GM23338 (cell line): ENCODE measurements at regions not wholly inside any gene's neighbourhood (a gene's known extent, or its start where the extent isn't known, plus 50 kb on each side); places are given as distances from the start of the nearest gene placed in this dataset.

Experiments
- ATAC-seq: fragments of 200-7000 bp; cut with Tn5 transposase; 3 replicates; pipeline ENCODE4 v1.9.1; 2020
- DNase-seq: peaks from one replicate; pipeline ENCODE4 v3.0.0-alpha.2; 2015; ENCODE audit warnings: low spot score
- H2AFZ ChIP-seq: fragments of 200-600 bp; sonication (generic); 2 replicates; pipeline ENCODE4 v1.8.0; 2016; ENCODE audit warnings: antibody characterized with exemption, mild to moderate bottlenecking, moderate library complexity
- H3F3A ChIP-seq: fragments of 200-600 bp; sonication (generic); replicated peaks from 2 replicates; pipeline ENCODE4 v1.8.0; 2017; ENCODE audit warnings: antibody characterized with exemption, mixed run types, low read depth
- H3K27ac ChIP-seq: fragments of 200-600 bp; sonication (generic); 2 replicates; pipeline ENCODE4 v1.6.1; 2016; ENCODE audit warnings: low read depth
- H3K27me3 ChIP-seq: fragments of 200-600 bp; sonication (generic); 2 replicates; pipeline ENCODE4 v1.8.0; 2016; ENCODE audit warnings: mild to moderate bottlenecking, mixed run types, moderate library complexity; ENCODE audit not compliant: insufficient read depth
- H3K36me3 ChIP-seq: fragments of 200-600 bp; sonication (generic); 2 replicates; pipeline ENCODE4 v1.8.0; 2016; ENCODE audit warnings: mild to moderate bottlenecking; ENCODE audit not compliant: insufficient read depth
- H3K4me1 ChIP-seq: fragments of 200-600 bp; sonication (generic); 2 replicates; pipeline ENCODE4 v1.8.0; 2016; ENCODE audit warnings: mild to moderate bottlenecking, moderate library complexity; ENCODE audit not compliant: insufficient read depth
- H3K4me2 ChIP-seq: fragments of 200-600 bp; sonication (generic); 2 replicates; pipeline ENCODE4 v1.7.1; 2017; ENCODE audit warnings: mixed run types
- H3K4me3 ChIP-seq: fragments of 200-600 bp; sonication (generic); 2 replicates; pipeline ENCODE4 v1.6.1; 2016; ENCODE audit warnings: mixed run types
- H3K79me2 ChIP-seq: fragments of 200-600 bp; sonication (generic); replicated peaks from 2 replicates; pipeline ENCODE4 v1.8.0; 2017; ENCODE audit warnings: mild to moderate bottlenecking; ENCODE audit not compliant: insufficient read depth
- H3K9me2 ChIP-seq: fragments of 200-600 bp; sonication (generic); 2 replicates; pipeline ENCODE4 v1.8.0; 2017; ENCODE audit not compliant: insufficient read depth
- H4K20me1 ChIP-seq: fragments of 200-600 bp; sonication (generic); replicated peaks from 2 replicates; pipeline ENCODE4 v1.8.0; 2017; ENCODE audit warnings: mild to moderate bottlenecking; ENCODE audit not compliant: insufficient read depth
- H3K27ac Mint-ChIP-seq: 2 replicates; pipeline ENCODE4 v1.8.0; 2020; ENCODE audit warnings: inconsistent platforms, mild to moderate bottlenecking, moderate library complexity, mixed read lengths
- H3K27me3 Mint-ChIP-seq: 3 replicates; pipeline ENCODE4 v1.8.0; 2022; ENCODE audit warnings: low read depth, mild to moderate bottlenecking, moderate library complexity, mixed read lengths, inconsistent platforms; ENCODE audit not compliant: insufficient read depth, poor library complexity
- H3K36me3 Mint-ChIP-seq: 3 replicates; pipeline ENCODE4 v1.8.0; 2021; ENCODE audit warnings: low read depth, mild to moderate bottlenecking, inconsistent platforms, moderate library complexity, mixed read lengths
- H3K4me1 Mint-ChIP-seq: 3 replicates; pipeline ENCODE4 v1.8.0; 2020; ENCODE audit warnings: mild to moderate bottlenecking, inconsistent platforms, mixed read lengths
- H3K4me3 Mint-ChIP-seq: 3 replicates; pipeline ENCODE4 v1.8.0; 2021; ENCODE audit warnings: moderate library complexity, mild to moderate bottlenecking, inconsistent platforms, mixed read lengths
- H3K9me3 Mint-ChIP-seq: 3 replicates; pipeline ENCODE4 v1.8.0; 2020; ENCODE audit warnings: moderate library complexity, mild to moderate bottlenecking, inconsistent platforms, mixed read lengths
- CREB1 ChIP-seq: fragments of 250-450 bp; sonication (Bioruptor Pico); IDR thresholded peaks from 2 replicates; pipeline ENCODE4 v1.5.0; 2020; ENCODE audit warnings: low read depth, mild to moderate bottlenecking, moderate library complexity
- CTCF ChIP-seq, 2 experiments: fragments of 200-600 bp in 1 of 2; sonication (generic) in 1 of 2; conservative IDR thresholded peaks; 2 replicates each; pipeline versions ENCODE4 v1.5.1 to v1.6.1; 2016 to 2017; ENCODE audit warnings: antibody characterized with exemption in 2 of 2, low read depth in 2 of 2, mild to moderate bottlenecking in 2 of 2, moderate library complexity in 1 of 2
- ETS1 ChIP-seq: IDR thresholded peaks from 2 replicates; pipeline ENCODE4 v1.6.1; 2016; ENCODE audit warnings: antibody characterized with exemption
- EZH2 ChIP-seq: fragments of 200-600 bp; sonication (generic); IDR thresholded peaks from one replicate; pipeline ENCODE4 v1.8.0; 2017; ENCODE audit warnings: antibody characterized with exemption, mild to moderate bottlenecking, low read depth; ENCODE audit not compliant: unreplicated experiment
- EZH2phosphoT487 ChIP-seq: fragments of 200-600 bp; sonication (generic); IDR thresholded peaks from one replicate; pipeline ENCODE4 v1.8.1; 2018; ENCODE audit warnings: antibody characterized with exemption; ENCODE audit not compliant: unreplicated experiment
- JUNB ChIP-seq: IDR thresholded peaks from one replicate; pipeline ENCODE4 v1.6.1; 2016; ENCODE audit warnings: antibody characterized with exemption; ENCODE audit not compliant: unreplicated experiment
- NANOG ChIP-seq: IDR thresholded peaks from 2 replicates; pipeline ENCODE4 v1.6.1; 2016; ENCODE audit warnings: antibody characterized with exemption, borderline replicate concordance
- STAT1 ChIP-seq: IDR thresholded peaks from one replicate; pipeline ENCODE4 v1.6.1; 2016; ENCODE audit warnings: antibody characterized with exemption; ENCODE audit not compliant: unreplicated experiment
- ZNF114 ChIP-seq: fragments of 250-450 bp; sonication (Bioruptor Pico); IDR thresholded peaks from 2 replicates; pipeline ENCODE4 v1.5.0; 2020; ENCODE audit warnings: mild to moderate bottlenecking, moderate library complexity
- ZNF331 ChIP-seq: fragments of 250-450 bp; sonication (Bioruptor Pico); IDR thresholded peaks from 2 replicates; pipeline ENCODE4 v1.5.0; 2020; ENCODE audit warnings: low read depth, mild to moderate bottlenecking, moderate library complexity
- ZNF462 ChIP-seq: fragments of 250-450 bp; sonication (Bioruptor Pico); IDR thresholded peaks from 2 replicates; pipeline ENCODE4 v1.5.0; 2020; ENCODE audit warnings: mild to moderate bottlenecking, moderate library complexity

DNA sequence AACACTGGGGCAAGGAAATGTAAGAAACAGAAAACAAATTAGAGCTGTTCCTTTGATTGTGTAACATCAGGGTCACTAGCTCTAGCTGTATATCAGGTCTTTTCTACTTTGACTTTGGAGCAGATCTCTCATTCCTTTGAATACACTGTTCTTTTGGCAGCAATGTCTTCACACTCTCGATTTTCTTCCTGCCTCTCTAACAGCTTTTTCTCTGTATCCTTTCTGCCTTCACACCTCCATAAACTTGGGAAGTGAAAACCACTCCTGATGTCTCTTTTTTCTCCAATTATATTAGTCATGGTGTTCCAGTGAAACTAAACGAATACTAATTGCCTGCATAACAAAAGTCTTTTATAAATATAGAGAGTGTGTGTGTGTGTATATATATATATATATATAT lies 1458.0 kb downstream of the NCAM2 start (continued):
- no peak for TF ChIP-seq JUNB
- TF ChIP-seq ZNF331 (CRISPR knock-in tag), result no peak

GRCh38 chr21:22468893-22469292 lies 1470.7 kb downstream of the NCAM2 start:
- no peaks in the 10 kb centered on the region for H3F3A ChIP-seq
- DNase-seq (no peak), ATAC-seq (no peak)
- H3K4me3 ChIP-seq, result no peak overlapping the region
- H3K9me2 ChIP-seq, result peaks cover 2% of the 10 kb centered on the region; the same call in 1 of the 2 replicates
- no peaks in the 10 kb centered on the region for H3K4me1 ChIP-seq
- TF ChIP-seq EZH2, result no peak
- no peak for TF ChIP-seq JUNB
- TF ChIP-seq STAT1, result no peak
- no peak for TF ChIP-seq EZH2phosphoT487
- TF ChIP-seq CREB1 (CRISPR knock-in tag), result no peak
- TF ChIP-seq ZNF331 (CRISPR knock-in tag), result no peak
- TF ChIP-seq NANOG, result no peak
- no peak for TF ChIP-seq ZNF462 (CRISPR knock-in tag)
- no peak for TF ChIP-seq CTCF (conservative IDR thresholded peaks at IDR 0.05; ENCODE audit: low read depth in 2 of 2)
- TF ChIP-seq ETS1, result no peak
- TF ChIP-seq ZNF114 (CRISPR knock-in tag), result no peak
- no peak overlapping the region for H3K27ac ChIP-seq
- Mint-ChIP-seq H3K4me1 (no peaks in the 10 kb centered on the region), H3K27ac (no peak overlapping the region), H3K9me3 (peaks cover 8% of the 10 kb centered on the region), H3K4me3 (no peak overlapping the region), H3K27me3 (no peaks in the 10 kb centered on the region), H3K36me3 (no peaks in the 10 kb centered on the region)
- no peak overlapping the region for H3K4me2 ChIP-seq
- peaks cover 4% of the 10 kb centered on the region; the same call in 1 of the 2 replicates for H3K36me3 ChIP-seq
- no peaks in the 10 kb centered on the region for H3K27me3 ChIP-seq
- no peak overlapping the region for H2AFZ ChIP-seq
- H3K79me2 ChIP-seq, result no peaks in the 10 kb centered on the region
- H4K20me1 ChIP-seq, result no peaks in the 10 kb centered on the region
